GM23248 (cell line): ENCODE measurements at regions not wholly inside any gene's neighbourhood (a gene's known extent, or its start where the extent isn't known, plus 50 kb on each side); places are given as distances from the start of the nearest gene placed in this dataset.

Experiments used
- EZH2 ChIP-seq: fragments of 200-600 bp; sonication (generic); IDR thresholded peaks from 2 replicates; pipeline ENCODE4 v1.6.1; 2018; ENCODE audit warnings: antibody characterized with exemption, mild to moderate bottlenecking; ENCODE audit not compliant: insufficient read depth, poor library complexity, severe bottlenecking
- EZH2phosphoT487 ChIP-seq: fragments of 200-600 bp; sonication (generic); IDR thresholded peaks from 2 replicates; pipeline ENCODE4 v1.6.1; 2018; ENCODE audit warnings: antibody characterized with exemption, moderate library complexity, mild to moderate bottlenecking, low read depth; ENCODE audit not compliant: insufficient read depth

DNA sequence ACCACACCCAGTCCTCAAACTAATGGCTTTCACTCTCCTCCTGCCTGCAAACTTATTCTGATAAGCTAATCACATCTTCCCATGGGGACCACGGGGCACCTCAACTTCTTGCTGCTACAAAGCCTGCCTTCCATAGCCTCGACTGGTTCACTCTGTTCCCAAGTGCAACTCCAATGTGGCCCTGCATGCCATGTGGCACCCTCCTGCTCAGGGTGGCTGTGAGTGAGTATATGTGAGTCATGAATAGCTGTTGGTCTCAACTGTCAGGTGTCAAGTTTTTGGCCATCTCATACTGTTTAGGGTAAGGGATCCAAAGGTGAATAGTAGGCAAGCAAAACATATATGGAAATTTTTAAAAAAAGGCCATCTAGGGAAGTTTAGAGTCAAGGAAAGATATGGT is 276.1 kb upstream of the DCC start:
- TF ChIP-seq EZH2 (no peak), EZH2phosphoT487 (no peak)
